HG03342 (cell line): ENCODE measurements at regions not wholly inside any gene's neighbourhood (a gene's known extent, or its start where the extent isn't known, plus 50 kb on each side); places are given as distances from the start of the nearest gene placed in this dataset.

ENCODE experiments used
- ATAC-seq: cut with Tn5 transposase; IDR thresholded peaks from one replicate; pipeline ENCODE4 v1.9.1; 2021; ENCODE audit warnings: mild to moderate bottlenecking, moderate library complexity; ENCODE audit not compliant: unreplicated experiment

DNA sequence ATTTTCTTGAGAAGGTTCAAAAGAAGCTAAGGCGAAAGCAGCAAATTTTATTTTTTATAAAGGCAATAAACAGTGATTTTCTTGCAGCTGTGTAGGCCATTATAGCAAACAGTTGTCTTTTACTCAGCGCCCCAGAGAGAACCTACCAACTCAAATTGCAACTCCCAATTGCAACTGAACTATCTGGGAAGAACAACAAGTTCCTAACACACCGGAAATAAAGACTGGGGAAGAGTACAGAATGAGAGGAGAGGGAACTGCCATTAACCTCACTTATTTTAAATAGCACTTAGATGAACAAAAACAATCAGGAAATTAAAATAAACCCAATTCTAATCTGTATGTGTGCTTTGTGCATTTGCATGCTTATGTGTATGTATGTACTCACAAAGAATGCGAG is 171.1 kb downstream of the KCTD12 start:
- no peak for ATAC-seq

GRCh38 chr13:76713280-76713679 is 172.9 kb downstream of the KCTD12 start:
- ATAC-seq = no peak

DNA sequence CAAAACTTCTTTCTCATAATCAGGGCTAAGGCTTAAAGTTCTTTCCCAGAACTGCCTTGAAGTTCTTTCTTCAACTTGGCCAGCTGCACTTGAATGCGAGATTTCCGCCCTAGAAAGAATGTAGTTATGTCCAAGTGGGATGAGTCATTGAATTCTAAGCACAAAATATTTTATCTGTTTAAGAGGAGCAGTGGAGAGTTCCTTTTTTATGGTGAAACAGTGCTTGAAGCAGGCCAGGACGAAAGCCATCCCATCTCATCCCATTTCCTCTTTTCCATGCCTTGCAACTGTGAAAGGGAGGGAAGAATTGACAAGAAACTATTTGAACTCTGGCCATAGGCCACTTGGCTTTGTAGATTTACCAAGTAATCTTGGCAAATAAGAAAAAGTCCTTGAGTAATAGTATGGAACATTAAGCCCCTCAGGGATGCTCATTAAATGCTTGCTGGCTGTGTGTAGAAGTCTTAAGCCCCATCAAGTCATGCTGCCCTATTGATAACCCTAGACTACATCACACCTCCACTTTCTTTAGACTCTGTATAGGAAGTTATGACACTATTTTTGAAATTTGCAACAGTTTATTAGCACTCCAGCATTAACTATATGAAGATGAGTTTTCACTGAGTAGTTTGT is 174.5 kb downstream of the KCTD12 start:
- no peak for ATAC-seq

DNA sequence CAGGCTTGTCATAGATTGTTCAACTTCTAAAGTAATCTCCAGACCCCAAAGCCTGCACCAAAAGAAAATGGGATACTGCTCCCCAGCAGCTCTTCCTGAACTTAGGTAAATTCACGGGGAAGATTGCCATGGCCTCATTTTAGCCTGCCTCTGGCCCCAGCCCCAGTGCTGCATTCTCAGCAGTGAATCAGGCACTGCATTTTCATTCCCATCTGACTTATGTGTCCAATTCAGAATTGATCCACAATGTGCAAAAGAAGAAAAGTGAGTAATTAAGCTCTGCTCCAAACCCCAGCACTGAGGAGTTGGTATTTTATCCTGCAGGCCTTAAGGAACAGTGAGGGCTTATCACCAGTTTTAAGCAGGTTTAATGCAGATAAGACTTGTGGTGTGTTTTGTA is 176.4 kb downstream of the KCTD12 start:
- no peak for ATAC-seq

- ATAC-seq = no peak
Observed at GRCh38 chr13:76708138-76708688, 178.0 kb downstream of the KCTD12 start.

DNA sequence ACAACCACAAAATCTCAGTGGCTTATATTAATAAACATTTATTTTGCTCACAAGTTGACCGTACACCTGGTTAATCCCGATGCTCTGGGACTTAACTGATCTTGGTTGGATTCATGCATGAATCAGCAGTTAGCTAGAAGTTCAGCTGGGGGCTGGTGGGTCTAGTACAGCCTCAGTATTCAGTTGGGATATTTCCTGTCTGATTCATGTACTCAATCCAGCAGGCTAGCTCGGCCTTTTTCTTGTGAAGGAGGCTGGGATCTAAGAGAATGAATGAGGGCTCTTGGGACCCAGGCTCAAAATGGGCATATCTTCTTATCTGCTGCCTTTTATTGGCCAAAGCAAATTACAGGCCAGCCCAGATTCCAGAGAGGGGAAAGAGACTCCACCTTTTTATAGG is 178.8 kb downstream of the KCTD12 start:
- no peak for ATAC-seq

DNA sequence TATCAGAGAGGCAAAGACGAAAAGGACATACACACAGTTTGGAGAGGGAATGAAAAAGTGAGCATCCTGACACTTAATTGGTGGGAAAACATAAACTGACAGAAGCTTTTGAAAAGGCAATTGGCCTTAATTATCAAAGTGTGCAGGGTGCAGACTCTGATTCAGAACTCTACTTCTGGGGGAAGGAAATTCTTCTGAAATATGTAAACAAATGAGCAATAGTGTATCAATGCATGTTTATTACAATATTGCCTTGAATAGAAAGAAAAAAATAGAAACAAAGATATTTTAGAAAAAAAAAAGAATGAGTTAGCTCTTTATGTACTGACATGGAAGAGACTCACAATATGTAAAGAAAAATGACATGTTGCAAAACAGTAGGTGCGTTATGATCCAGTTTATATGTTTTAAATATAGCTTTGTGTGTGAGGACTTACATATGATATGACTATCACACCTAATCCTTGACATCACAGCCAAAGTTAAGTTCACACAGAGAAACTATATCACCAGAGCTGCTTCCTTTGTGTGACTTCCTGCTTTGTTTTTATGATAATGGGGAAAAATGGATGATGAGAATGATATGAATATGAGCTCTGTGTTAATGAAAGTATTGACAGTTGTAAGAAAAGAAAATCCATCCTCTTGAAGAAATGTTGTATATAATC is 182.4 kb downstream of the KCTD12 start:
- ATAC-seq = no peak

DNA sequence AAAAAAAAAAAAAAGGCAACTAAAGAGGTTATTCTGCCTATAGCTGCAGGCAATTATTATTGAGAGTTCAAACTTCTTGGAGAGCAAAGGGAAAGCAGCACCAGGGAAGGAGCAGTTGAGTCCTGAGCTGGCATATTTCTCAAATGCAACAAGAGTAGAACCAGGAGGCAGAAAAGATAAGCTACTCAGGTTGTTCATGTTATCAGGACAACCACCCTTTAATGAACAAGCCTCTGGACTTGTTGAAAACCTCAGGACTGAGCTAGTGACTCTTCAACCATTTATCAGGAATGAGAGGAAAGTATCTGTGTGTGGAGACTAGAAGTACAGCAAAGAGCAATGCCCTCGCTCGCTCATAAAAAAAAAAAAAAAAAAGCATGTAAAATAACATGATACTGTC is 183.0 kb downstream of the KCTD12 start:
- ATAC-seq = no peak

GRCh38 chr13:76697288-76697687 is 188.9 kb downstream of the KCTD12 start:
- no peak for ATAC-seq

DNA sequence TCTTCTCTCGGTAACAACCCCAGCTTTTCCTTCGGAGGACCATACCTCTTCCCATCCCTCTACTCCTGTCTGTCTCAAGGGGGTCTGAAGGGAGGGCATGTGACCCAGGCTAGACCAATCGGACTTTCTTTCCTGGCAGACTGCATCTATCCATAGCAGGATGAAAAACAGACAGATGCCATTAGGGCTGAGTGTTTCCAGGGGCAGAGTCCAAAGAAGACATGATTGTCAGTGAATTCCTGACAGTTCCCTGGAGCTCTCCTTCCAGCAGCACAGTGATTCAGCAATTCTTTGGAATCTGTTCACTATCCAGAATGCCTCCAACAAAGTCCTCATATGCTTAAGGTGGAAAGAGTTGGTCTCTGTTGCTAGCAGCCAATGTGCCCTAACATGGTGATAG is 189.8 kb downstream of the KCTD12 start:
- ATAC-seq = no peak

GRCh38 chr13:76693086-76693485 is 193.1 kb downstream of the KCTD12 start:
- ATAC-seq = no peak

DNA sequence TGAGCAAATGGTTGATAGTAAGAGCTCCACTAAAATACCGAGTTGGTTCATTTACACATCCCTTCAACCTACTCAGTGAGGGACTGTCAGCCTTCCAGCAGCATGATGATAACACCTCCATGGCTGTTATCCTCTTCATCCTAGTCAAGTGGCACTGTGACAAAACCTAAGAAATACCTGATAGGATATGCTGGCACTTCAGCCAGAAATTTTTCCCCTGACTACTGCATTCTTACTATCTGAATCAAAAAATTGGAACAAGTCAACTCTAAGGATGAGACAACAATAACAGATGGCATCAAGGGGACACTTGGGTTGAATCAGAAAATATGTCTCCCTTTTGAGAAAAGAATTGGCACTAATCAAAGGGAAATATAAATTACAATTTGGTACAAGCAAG is 193.9 kb downstream of the KCTD12 start:
- no peak for ATAC-seq

GRCh38 chr13:76690611-76691010 is 195.6 kb downstream of the KCTD12 start:
- no peak for ATAC-seq

- no peak for ATAC-seq
Observed at GRCh38 chr13:76687467-76687866, 198.7 kb downstream of the KCTD12 start.

- no peak for ATAC-seq
Observed at GRCh38 chr13:76685938-76686337, 200.3 kb downstream of the KCTD12 start.

DNA sequence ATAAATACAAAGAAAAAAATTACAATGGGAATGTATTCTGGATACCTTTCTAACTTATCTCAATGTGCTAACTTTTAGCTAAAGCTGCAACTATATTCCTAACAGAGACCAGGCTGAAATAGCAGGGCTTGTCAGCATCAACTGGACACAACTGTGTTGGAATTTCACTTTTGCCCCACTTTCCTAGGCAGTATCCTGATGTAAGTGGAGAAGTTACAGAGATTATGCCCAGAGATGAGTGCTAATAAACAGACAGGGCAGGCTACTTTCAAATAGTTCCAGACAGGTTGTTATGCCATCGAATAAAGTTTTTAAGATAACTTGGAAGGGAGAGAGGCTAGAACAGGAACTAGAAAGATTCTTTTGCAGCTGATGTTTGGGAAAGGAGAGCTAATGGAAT is 201.9 kb downstream of the KCTD12 start:
- ATAC-seq = no peak

DNA sequence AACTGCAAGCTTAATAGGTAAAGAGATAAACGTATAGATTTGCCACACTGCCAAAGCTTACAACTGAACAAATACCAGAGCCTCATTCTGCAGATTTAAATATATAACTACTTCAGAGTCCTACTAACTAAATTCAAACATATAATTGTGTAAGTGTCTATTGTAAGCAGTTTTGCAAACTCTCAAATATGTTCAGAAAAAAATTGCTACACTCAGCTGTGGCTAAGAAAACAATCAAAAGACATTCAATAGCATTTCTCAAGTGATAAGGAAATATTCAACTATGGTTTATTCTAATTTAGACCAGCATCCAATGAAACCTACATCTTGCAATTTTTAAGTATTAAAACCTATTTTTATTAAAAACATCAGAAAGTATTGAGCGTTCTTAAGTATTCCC is 202.4 kb downstream of the KCTD12 start:
- no peak for ATAC-seq

- ATAC-seq = no peak
Observed at GRCh38 chr13:76683168-76683567, 203.0 kb downstream of the KCTD12 start.

DNA sequence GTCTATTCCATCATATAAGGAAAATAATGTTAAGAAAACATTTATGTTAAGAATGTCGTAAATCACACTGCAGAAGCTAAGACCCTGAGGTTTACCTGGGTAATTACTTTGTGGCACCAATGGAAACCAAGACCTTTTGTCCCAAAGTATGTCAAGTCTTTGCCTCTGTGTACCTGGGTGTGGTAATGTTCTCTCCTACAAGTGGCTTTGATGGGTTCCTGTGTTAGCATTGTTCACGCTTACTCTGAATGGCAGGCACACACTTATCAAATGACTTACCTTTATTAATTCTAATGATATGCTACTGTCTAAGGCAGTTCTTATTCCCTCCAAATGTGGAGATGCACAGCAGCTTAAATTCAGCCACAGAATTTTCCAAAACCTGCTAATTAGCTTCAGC is 206.1 kb downstream of the KCTD12 start:
- no peak for ATAC-seq

- ATAC-seq = no peak
Observed at GRCh38 chr13:76677043-76677442, 209.2 kb downstream of the KCTD12 start.

DNA sequence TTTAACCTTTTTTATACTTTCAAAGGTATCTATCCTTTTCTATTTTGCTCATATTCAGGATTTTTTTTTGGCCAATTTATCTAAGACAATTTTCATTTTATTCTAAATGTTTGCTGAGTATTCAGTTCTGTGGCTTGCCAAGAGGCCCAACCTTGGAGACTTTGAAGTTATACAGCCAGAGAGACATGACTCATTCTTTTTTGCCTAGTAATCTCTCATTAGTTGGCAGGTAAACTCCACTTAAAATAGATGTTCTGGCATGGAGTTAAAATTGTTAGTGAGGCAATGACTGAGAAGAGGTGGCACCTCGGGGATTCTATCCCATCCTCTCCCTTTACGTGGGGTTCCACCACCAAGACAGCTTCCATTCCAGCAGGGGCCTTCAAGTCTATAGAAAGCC is 213.8 kb downstream of the KCTD12 start:
- no peak for ATAC-seq

DNA sequence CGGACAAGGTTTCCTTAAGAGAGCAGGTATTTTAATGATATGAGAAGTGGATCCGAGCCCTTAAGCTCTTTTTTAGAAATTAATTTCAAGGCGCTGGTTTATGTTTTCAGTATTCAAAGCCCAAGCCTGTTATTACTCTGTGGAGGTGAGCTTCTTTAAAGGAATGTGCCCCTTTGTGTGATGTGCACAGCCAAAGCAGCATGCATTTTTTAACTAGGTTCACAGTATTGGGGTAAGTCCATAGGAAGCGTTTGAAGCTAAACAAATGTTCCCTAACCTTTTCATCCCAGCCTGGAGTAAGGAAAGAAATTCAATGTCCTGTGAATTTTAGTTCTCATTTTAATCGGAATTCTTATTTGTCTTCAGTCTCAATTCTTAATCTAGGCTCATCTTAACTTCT is 217.5 kb downstream of the KCTD12 start:
- ATAC-seq = no peak

DNA sequence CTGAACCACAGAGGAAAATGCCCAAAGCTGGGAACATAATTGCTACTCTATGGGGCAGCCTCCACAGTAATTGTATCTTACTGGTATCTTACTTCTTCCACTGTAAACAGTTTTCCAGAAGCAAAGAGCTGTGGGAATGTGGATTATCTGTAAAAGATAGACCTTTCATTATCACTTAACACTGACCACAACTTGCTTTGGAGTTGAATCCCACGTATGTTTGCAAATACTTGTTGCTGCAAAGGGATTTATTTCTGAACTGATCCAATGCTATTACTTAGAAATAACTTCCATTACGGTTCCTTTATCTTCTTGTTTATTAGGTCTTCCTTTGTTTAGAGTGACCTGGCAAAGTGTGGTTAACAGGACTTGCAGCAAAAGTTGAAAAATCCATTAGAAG is 218.1 kb downstream of the KCTD12 start:
- ATAC-seq = no peak
